Stomach (tissue), 4 donors: ENCODE measurements at regions not wholly inside any gene's neighbourhood (a gene's known extent, or its start where the extent isn't known, plus 50 kb on each side); places are given as distances from the start of the nearest gene placed in this dataset.

Experiments
- CTCF ChIP-seq, 7 experiments: fragments of 450-650 bp in 4 of 7; fragments of 200-600 bp in 3 of 7; sonication (generic) in 3 of 7; IDR thresholded peaks; one replicate each; pipeline ENCODE4 v1.5.1; 2016 to 2019; ENCODE audit warnings: antibody characterized with exemption in 7 of 7, control low read depth in 2 of 7, mild to moderate bottlenecking in 1 of 7
- EP300 ChIP-seq: sonication (generic); formaldehyde crosslinking; IDR thresholded peaks from one replicate; pipeline ENCODE4 v1.6.1; 2017; ENCODE audit warnings: antibody characterized with exemption
- POLR2A ChIP-seq, 4 donors: fragments of 450-650 bp; IDR thresholded peaks; one replicate each; pipeline ENCODE4 v1.6.1; 2016; ENCODE audit warnings: antibody characterized with exemption in 4 of 4, control low read depth in 2 of 4, mild to moderate bottlenecking in 1 of 4, moderate library complexity in 1 of 4
- POLR2AphosphoS5 ChIP-seq, 3 donors: sonication (generic); formaldehyde crosslinking; IDR thresholded peaks; one replicate each; pipeline ENCODE4 v1.6.1; 2016; ENCODE audit warnings: antibody characterized with exemption in 3 of 3

GRCh38 chr10:32144817-32145688 is 88.8 kb upstream of the KIF5B start:
- TF ChIP-seq CTCF (IDR thresholded peaks at IDR 0.05) (no peak), EP300 (no peak), POLR2A (IDR thresholded peaks at IDR 0.05) (no peak), POLR2AphosphoS5 (IDR thresholded peaks at IDR 0.05) (no peak)
